Small intestine (tissue), 7 donors: ENCODE measurements at regions not wholly inside any gene's neighbourhood (a gene's known extent, or its start where the extent isn't known, plus 50 kb on each side); places are given as distances from the start of the nearest gene placed in this dataset.

Source experiments
- DNase-seq, 2 donors: peaks; one replicate each; pipeline versions ENCODE4 v3.0.0 to v3.0.0-alpha.2; 2013
- FAIRE-seq: peaks from 2 replicates; lab custom pipeline; 2012; peaks lifted over from hg19 to GRCh38; lab: Jason Lieb, UNC
- H3K27ac ChIP-seq, 3 donors: one replicate each; pipeline ENCODE4 v1.5.1; 2013; ENCODE audit warnings: low read length in 2 of 3, mild to moderate bottlenecking in 2 of 3, control low read depth in 1 of 3, inconsistent platforms in 1 of 3, low read depth in 1 of 3, moderate library complexity in 1 of 3
- H3K27me3 ChIP-seq, 3 donors: one replicate each; pipeline ENCODE4 v1.6.1; 2013; ENCODE audit warnings: low read length in 3 of 3, inconsistent platforms in 1 of 3; ENCODE audit not compliant: control insufficient read depth in 3 of 3, insufficient read depth in 3 of 3
- H3K36me3 ChIP-seq, 3 donors: one replicate each; pipeline ENCODE4 v1.6.1; 2013; ENCODE audit warnings: low read length in 3 of 3, inconsistent platforms in 1 of 3, low read depth in 1 of 3, mild to moderate bottlenecking in 1 of 3, moderate library complexity in 1 of 3; ENCODE audit not compliant: control insufficient read depth in 3 of 3, insufficient read depth in 2 of 3
- H3K4me1 ChIP-seq, 3 donors: one replicate each; pipeline ENCODE4 v1.6.1; 2013; ENCODE audit warnings: low read length in 2 of 3, inconsistent platforms in 1 of 3, low read depth in 1 of 3, mild to moderate bottlenecking in 1 of 3, moderate library complexity in 1 of 3; ENCODE audit not compliant: control insufficient read depth in 3 of 3, insufficient read depth in 2 of 3
- H3K4me3 ChIP-seq, 3 donors: one replicate each; pipeline ENCODE4 v1.5.1; 2013; ENCODE audit warnings: low read length in 3 of 3, control low read depth in 1 of 3, inconsistent platforms in 1 of 3, low read depth in 1 of 3, mild to moderate bottlenecking in 1 of 3, moderate library complexity in 1 of 3
- H3K9me3 ChIP-seq, 2 donors: one replicate each; pipeline ENCODE4 v1.6.1; 2013; ENCODE audit warnings: low read depth in 1 of 2, low read length in 1 of 2; ENCODE audit not compliant: control insufficient read depth in 2 of 2, insufficient read depth in 1 of 2
- WGBS, 3 donors: extraction: QIAGEN DNeasy Blood & Tissue Kit; methylation state at CpG; one replicate each; pipeline ENCODE4 v1.1.7; 2013; 5-methylcytosine and 5-hydroxymethylcytosine counted together
- donor health status: healthy with polysubstance abuse.
- donor health status: control.
- donor health status: control.
- donor health status: Bipolar disorder and iron deficiency.
- donor health status: healthy.

DNA sequence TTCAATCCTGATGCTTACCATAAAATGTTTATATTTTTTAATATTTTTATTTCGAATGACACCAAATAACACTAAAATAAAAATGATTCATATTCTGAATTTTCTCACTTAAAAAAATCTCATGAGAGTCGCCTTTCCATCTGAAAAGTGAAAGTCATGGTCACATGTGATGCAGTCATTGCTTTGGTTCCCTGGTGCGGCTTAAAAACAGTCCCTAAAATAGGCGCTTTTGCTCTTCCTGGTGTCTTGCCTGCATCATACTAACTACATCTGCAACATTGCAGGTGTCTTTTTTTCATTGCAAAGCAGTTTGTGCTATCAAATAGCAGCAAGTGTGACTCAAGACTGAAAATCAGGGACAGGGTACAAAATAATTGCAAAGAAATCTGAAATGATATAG lies 185.2 kb upstream of the NREP start:
- no peak overlapping the region for H3K27ac ChIP-seq
- FAIRE-seq (no peak), DNase-seq (no peak)
- no peak overlapping the region for H3K4me3 ChIP-seq
- WGBS, 3 donors = 74 to 82% (median 75%) methylated on average over 4 of the region's 4 CpGs
- no peaks in the 10 kb centered on the region for H3K36me3 ChIP-seq
- peaks cover 0 to 3% (median 0%) of the 10 kb centered on the region in 3 donors for H3K27me3 ChIP-seq
- H3K9me3 ChIP-seq = no peaks in the 10 kb centered on the region
- no peaks in the 10 kb centered on the region for H3K4me1 ChIP-seq

DNA sequence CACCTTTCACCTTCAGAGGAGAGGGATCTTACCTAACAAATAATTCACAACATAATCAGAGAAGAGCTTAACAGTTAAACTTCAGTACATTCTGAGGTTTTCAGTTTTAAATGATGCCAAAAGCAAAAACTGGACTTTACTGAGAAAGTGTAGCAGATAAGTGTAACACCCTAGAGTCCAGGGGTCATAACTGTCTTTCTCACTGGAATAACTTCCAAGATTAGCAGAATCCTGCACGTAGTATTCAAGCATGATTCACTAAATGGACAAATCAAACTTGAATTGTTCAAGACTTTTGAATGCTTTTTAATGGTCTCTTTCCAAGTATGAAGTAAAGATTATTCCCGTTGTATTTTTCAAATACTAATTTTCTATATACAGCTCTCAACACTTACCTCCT lies 180.1 kb upstream of the NREP start:
- Histone ChIP-seq H3K4me3 (no peak overlapping the region), H3K9me3 (no peaks in the 10 kb centered on the region), H3K4me1 (no peaks in the 10 kb centered on the region), H3K36me3 (no peaks in the 10 kb centered on the region), H3K27ac (no peak overlapping the region), H3K27me3 (peaks cover 0 to 3% (median 0%) of the 10 kb centered on the region in 3 donors)
- no peak for DNase-seq
- WGBS, 3 donors = 55 to 67% (median 59%) methylated on average over 2 of the region's 2 CpGs
- no peak for FAIRE-seq

DNA sequence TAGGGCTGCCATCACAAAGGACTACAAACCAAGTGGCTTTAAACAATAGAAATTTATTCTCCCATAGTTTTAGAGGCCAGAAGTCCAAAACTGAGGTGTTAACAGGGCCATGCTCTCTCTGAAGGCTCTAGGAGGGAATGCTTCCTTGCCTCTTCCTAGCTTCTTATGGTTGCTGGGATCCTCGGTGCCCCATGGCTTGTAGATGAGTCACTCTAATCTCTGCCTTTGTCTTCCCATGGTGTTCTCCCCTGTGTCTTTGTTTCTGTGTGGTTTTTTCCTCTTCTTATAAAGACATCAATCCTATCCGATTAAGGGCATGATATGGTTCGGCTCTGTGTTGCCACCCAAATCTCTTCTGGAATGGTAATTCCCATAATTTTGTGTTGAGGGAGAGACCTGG lies 178.8 kb upstream of the NREP start:
- Histone ChIP-seq H3K9me3 (no peaks in the 10 kb centered on the region), H3K27ac (peak overlapping the region in 1 of 3 donors; percentile 34), H3K4me1 (no peaks in the 10 kb centered on the region), H3K27me3 (peaks cover 0 to 3% (median 0%) of the 10 kb centered on the region in 3 donors), H3K4me3 (no peak overlapping the region), H3K36me3 (no peaks in the 10 kb centered on the region)
- WGBS, 3 donors = 70 to 94% (median 86%) methylated on average over 3 of the region's 3 CpGs
- no peak for DNase-seq
- no peak for FAIRE-seq

DNA sequence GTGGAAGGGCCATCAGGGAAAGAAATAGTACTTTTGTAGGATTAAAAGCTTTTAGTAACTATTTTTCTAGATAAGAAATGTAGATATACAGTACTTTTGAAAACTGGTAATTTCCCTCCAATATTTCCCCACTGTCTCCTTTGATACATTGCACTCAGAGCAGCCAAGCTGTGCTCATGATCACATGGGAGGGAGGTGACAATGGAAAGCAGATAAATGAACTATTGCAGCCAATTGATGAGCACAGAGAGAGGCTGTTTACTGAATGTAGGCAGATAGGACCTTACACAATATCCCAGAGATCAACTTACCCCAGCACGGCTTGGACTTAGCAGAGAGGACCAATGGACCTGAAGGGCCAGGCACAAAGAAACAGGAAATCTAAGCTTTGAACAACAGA lies 178.0 kb upstream of the NREP start:
- H3K9me3 ChIP-seq = no peaks in the 10 kb centered on the region
- 52 to 76% (median 74%) methylated on average over 1 of the region's 1 CpG for WGBS, 3 donors
- H3K4me1 ChIP-seq = no peaks in the 10 kb centered on the region
- H3K27me3 ChIP-seq = no peaks in the 10 kb centered on the region
- no peaks in the 10 kb centered on the region for H3K36me3 ChIP-seq
- peak overlapping the region in 1 of 3 donors; percentile 45 for H3K27ac ChIP-seq
- FAIRE-seq (no peak), DNase-seq (peak in 1 of 2 donors; percentile 6)
- H3K4me3 ChIP-seq = no peak overlapping the region

DNA sequence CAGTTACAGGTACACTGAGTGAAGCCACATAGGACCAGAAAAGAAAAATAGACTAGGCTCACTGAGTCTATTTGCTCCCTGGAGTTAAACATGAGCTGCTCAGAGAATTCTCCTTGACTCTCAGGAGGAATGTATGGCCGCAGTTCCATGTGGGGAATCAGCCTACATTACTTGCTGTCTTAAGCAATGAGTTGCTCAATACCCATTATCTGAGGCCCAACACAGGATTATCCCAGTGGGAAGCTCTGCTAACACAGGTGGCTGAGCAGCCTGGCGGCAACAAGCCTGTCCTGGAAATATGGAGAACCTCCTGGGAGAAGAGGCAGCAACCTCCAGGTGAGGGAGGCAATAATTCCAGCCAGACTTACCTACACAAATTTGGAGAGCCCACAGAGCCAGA lies 177.5 kb upstream of the NREP start:
- H3K36me3 ChIP-seq = no peaks in the 10 kb centered on the region
- H3K4me3 ChIP-seq = no peak overlapping the region
- no peaks in the 10 kb centered on the region for H3K27me3 ChIP-seq
- no peaks in the 10 kb centered on the region for H3K4me1 ChIP-seq
- peak overlapping the region in 1 of 3 donors; percentile 45 for H3K27ac ChIP-seq
- DNase-seq (peak in 1 of 2 donors; percentile 41), FAIRE-seq (no peak)
- H3K9me3 ChIP-seq = no peaks in the 10 kb centered on the region
- 52 to 84% (median 55%) methylated on average over 2 of the region's 2 CpGs for WGBS, 3 donors

DNA sequence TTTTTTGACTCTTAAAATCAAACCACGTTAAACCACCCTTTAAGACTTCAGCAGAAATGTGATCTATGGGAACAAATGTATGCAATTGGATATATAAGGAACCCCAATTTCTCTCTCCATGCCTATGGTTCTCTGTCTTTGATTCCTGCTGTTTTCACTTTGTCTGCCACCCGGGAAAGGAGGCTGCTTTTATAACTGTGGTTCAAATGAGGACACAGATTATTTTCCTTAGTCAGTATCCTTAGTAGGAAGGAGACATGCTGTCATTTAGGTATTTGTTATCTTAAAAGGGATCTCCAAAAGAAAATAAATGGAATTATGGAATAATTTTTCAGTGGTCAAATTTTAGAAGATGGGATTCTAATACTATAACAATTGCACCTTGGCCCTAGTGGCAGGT lies 176.1 kb upstream of the NREP start:
- Histone ChIP-seq H3K4me3 (no peak overlapping the region), H3K27ac (no peak overlapping the region), H3K9me3 (no peaks in the 10 kb centered on the region), H3K4me1 (no peaks in the 10 kb centered on the region), H3K36me3 (no peaks in the 10 kb centered on the region), H3K27me3 (no peaks in the 10 kb centered on the region)
- DNase-seq = no peak
- no peak for FAIRE-seq
- WGBS, 3 donors = 44 to 64% (median 57%) methylated on average over 2 of the region's 2 CpGs

DNA sequence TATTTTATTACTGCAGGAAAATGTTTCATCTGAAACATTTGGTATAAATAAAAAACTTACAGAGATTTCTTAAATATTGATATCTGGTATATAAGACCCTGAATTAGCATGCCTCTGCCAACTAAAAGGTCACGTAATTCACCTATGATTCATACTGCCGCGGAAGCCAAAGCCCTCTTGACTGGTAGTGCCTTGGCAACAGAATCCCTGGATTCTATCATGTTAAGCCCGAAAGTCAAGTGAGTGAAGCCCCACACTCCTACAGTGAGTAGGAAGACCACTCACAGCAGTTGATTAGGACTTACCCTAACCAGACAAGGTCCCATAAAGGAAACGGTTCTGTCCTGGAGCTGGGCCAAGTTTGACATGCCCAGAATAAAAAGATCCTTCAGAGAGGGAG lies 175.6 kb upstream of the NREP start:
- Histone ChIP-seq H3K27ac (no peak overlapping the region), H3K36me3 (no peaks in the 10 kb centered on the region), H3K27me3 (no peaks in the 10 kb centered on the region), H3K9me3 (no peaks in the 10 kb centered on the region), H3K4me1 (no peaks in the 10 kb centered on the region), H3K4me3 (no peak overlapping the region)
- 67 to 70% (median 69%) methylated on average over 5 of the region's 5 CpGs for WGBS, 3 donors
- DNase-seq (no peak), FAIRE-seq (no peak)

DNA sequence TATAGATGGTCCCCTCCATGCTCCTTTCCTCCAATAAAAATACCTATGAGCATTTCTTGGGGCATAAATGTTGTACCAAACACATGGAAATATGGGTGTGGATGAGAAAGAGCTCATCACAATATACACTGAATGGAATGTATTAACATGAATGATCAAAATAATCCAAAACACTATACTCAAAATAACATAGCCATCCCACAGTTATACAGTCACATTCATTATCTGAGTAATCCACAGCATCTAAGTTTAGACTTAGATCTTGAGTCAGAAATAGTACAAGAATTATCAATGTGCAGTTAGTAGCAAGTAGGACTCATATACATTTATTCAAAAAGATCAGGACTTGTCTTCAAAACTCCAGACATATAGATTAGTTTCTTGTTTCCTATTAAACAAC lies 175.2 kb upstream of the NREP start:
- H3K27me3 ChIP-seq = no peaks in the 10 kb centered on the region
- no peaks in the 10 kb centered on the region for H3K9me3 ChIP-seq
- no peak for DNase-seq
- no peak overlapping the region for H3K4me3 ChIP-seq
- no peak overlapping the region for H3K27ac ChIP-seq
- no peak for FAIRE-seq
- no peaks in the 10 kb centered on the region for H3K36me3 ChIP-seq
- H3K4me1 ChIP-seq = no peaks in the 10 kb centered on the region

DNA sequence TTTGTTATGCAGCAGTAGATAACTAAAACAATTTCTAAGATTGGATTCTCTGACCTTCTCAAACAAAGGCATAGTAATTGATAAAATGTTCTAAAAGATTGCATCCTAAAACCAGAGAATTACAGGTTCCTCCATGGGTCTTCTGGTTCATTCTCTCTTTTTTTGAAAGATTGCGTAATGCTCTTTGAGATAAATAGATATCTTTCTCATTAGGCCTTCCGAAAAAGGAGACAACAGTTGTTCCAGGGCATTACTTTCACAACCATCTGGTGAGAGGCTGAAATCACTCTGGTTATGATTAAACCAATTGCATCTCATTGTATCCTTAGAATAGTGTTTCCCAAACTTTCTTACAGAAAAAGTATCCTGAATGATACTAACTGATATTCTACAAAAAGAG lies 174.7 kb upstream of the NREP start:
- Histone ChIP-seq H3K4me3 (no peak overlapping the region), H3K27ac (no peak overlapping the region), H3K4me1 (no peaks in the 10 kb centered on the region), H3K9me3 (no peaks in the 10 kb centered on the region), H3K27me3 (no peaks in the 10 kb centered on the region), H3K36me3 (no peaks in the 10 kb centered on the region)
- DNase-seq = no peak
- FAIRE-seq = no peak
- 78 to 84% (median 79%) methylated on average over 2 of the region's 2 CpGs for WGBS, 3 donors
